Limb (tissue), 2 donors: ENCODE measurements at regions not wholly inside any gene's neighbourhood (a gene's known extent, or its start where the extent isn't known, plus 50 kb on each side); places are given as distances from the start of the nearest gene placed in this dataset.

Source experiments
- DNase-seq, 2 donors: peaks; one replicate each; pipeline ENCODE4 v3.0.0-alpha.2; 2016; ENCODE audit errors: extremely low spot score in 2 of 2

DNA sequence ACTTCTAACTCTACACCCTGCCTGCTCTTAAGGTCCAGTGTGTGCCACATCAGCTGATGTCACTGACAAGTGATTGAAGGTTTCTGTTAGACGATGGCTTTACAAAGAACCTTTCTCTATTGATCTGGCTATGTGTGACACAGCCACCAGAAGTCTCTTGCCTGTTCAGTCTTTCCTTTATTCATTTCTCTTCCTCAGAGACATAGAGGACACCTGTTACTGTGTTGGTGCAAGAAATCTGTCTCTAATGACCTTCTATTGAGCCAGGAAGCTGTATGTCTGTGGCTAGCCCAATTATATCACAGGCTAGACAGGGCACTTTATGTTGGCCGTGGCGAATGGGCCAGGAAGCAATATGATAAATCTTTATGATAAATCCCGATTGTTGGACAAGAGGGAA lies 173.3 kb upstream of the GAP43 start:
- no peak for DNase-seq

DNA sequence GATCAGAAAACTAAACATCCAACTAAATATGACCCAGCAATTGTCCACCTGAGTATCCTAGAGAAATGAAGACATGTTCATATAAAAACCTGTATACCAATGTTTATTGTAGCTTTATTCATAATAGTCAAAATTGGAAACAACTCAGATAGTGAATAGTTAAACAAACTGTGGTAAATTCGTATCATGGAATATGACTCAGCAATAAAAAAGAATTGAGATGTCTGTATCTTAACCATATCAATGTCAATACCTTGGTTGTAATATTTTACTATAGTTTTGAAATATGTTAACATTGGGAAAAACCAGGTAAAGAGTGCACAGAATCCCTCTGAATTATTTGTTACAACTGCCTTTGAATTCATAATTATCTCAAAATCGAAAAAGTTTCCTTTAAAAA lies 159.3 kb upstream of the GAP43 start:
- DNase-seq = no peak

DNA sequence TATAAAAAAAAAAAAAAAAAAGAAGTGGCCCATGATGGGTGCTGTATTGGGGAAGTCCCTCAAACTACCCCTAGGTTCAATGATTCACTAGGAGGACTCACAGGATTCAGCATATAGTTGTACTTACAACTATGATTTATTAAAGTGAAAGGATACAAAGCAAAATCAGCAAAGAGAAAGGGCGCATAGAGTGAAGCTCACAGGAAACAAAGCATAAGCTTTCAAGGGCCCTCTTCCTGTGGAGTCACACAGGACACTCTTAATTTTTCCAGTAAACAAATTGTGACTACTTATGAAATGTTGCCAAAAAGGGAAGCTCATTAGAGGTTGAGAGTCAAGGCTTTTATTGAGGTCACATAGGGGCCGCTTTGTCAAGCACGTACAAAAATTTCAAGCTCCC lies 153.7 kb upstream of the GAP43 start:
- no peak for DNase-seq

DNA sequence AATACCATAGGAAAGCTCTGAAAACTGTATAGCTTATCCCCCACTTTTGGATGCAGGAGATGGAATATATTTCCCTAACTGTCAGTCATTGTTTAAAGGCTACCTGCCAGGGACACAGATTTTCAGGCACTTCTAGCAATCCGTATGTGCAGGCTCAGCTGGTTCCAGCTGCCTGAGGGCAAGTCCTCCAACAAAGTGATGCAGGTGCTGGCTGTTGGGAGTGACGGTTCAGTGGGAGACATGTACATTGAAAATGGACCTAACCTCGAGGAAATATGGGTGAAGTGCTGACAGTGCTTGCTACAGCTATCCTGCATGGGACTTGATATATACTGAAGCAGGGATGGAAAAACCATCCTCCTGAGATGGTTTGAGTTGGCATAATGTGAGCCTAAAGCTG lies 153.1 kb upstream of the GAP43 start:
- DNase-seq = no peak

DNA sequence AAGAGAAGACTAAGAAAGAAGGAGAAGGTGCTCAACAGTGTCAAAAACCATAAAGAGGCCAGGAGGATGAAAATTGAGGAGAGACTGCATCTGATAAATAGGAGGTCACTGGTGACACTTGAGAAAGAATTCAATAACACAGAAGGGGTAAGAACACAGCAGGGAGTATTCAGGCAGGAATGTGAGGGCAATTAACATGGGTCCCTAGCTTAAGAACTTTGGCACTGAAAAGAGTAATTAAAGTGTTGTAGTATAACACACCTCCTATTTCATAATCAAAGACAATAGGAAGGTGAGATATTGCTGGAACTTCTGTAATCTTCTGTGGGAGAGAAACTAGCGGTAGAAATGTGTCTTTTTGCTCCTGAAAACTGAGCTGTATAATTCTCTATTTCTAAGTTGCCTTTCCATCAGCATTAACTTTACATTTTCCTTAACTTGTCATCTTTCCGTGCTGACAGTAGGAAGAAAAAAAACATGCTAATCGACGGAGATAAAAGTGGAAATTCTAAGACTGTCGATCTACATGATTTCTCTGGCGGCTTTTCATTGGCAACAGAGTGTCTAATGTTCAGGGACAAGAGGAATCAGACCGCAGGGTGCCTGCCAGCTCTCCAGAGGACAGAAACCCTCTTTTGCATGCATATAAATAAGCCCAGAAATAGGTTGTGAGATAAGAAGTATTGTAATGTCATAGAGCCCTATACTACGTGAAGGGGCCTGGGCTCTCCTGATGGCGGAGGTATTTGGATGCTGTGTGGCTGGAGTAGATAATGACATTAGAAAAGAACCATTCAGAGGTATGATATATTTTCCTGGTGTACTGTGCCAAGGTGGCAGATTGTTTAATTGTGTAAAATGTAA lies 147.9 kb upstream of the GAP43 start:
- no peak for DNase-seq

DNA sequence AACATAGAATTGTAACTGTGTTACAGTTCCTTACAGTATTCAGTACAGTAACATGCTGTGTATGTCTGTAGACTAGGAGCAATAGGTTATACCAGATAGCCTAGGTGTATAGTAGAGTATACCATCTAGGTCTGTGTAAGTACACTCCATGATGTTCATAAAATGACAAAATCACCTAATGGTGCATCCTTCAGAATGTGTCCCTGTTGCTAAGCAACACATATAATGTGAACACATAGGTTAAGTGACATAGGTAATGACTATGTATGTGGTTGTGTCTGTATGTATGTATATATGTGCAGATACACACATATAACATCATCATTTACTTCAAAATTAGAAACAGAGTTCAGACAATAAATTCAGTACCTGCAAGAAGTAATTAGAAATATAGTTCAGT lies 146.8 kb upstream of the GAP43 start:
- no peak for DNase-seq

DNA sequence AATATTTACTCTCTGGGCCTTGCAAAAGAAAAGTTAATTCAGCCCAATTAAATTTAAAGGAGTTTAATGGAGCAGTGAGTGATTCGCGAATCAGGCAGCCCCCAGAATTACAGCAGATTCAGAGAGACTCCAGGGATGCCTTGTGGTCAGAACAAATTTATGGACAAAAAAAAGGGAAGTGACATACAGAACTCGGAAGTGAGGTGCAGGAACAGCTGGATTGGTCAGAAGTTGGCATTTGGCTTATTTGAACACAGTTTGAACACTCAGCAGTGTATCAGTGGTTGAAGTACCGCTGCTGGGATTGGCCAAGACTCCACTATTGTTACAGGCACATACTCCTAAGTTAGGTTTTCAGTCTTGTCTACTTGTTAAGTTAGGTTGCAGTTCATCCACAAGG lies 145.0 kb upstream of the GAP43 start:
- no peak for DNase-seq

DNA sequence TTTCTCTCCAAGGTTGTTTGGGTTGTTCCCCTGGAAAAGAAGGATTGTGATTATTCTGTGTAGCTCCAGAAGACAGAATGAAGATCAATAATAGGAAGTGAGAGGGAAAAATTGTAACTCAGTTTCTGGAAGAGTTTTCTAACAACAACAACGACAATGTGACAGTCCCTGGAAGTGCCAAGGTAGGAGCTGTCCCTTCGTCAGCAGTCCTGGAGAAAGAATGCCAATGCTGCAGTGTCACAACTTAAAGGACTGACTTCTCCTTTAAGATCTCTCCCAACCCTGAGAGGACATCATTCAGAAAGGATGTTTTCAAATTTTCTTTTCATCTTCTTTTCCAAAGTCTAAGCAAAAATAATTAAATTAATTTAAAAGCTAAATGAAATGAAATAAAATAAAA lies 136.4 kb upstream of the GAP43 start:
- no peak for DNase-seq

DNA sequence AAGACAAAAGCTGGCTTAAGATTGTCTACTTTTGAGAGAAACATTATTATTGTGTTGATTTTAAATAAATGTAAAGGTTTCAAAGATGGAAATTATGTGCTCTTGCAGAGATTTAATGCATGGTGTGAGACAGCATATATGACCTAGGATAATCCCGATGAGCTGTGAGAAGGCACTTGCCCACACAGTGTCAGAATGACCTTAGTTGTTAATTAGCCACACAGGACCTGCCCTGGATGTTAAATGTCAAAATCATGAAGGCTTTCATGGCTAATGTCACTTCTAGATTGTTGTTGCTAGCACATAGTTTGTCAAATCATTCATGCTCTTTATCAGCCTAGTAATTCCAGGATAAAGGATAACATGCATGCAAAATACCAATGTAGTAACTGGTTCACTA lies 135.3 kb upstream of the GAP43 start:
- no peak for DNase-seq

DNA sequence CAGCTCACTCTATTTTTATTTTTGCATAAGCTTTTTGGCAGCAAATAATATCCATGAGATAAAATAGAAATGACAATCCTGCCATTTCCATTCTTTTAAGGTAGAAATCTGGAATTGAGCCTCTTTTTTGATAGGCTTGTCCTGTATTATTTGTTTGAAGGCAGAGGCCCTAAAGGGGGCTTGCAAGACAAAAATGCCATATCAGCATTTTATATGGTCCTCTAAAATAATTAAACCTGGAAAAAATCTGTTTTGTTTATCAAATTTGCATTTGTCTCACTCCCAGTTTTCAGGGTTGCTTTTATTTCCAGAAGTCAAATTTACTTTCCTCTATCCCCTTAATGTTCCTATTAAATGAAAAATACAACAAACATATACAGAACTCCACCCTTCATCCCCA lies 134.9 kb upstream of the GAP43 start:
- no peak for DNase-seq

DNA sequence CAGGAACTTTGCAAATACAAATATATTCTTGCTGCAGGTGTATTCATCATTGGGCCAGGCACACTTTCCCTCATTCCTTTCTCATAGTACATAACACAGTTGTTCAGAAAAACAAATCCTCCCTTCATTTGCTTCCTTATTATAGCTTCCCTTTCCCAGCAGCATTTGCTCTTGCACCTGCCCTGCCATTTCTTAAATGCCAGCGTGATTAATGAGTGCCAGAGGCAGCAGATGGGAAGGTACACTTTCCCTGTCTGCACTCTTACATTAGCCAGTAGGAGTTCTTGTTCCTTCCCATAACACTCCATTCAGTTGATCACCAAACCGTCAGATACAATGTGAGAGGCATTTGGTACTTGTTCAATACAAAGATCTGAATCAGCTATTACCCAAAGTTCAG lies 128.5 kb upstream of the GAP43 start:
- no peak for DNase-seq

DNA sequence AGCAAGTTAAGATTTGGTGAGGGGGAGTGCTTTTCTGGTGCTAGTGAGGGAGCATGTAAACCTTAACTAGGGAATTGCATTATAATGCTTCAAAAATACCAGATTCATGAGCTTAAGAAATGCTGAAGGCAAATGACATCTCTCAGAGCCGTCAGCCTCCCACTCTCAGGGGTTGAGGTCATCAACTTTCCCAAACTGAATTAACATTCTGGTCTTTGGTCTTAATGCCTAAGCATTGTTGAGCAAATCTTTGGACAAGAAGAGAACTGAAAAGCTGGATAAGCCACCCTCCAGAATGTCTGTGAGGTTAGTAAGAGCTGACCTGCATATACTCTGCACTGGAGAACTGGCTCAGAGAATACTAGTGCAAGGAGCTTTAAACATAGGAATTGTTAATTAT lies 124.9 kb upstream of the GAP43 start:
- DNase-seq = no peak

DNA sequence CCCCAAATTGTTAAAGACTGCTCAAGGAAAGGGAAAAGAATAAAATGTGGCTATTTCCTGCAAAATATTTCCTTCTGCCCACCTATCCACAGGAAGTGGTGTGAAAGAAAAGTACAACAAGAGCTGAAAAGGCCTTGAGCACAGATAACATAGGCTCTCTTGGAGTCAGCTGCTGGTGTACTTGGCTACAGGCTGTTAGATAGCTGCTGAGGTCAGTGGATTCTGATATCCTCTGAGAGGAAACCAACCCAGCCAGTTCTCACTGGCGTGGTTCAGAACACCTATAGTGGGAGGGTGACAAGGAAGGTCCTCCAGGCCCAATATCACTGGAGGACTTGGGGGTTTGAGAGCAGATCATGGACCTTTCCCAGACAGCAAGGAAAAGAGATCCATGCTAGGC lies 124.4 kb upstream of the GAP43 start:
- DNase-seq = no peak

DNA sequence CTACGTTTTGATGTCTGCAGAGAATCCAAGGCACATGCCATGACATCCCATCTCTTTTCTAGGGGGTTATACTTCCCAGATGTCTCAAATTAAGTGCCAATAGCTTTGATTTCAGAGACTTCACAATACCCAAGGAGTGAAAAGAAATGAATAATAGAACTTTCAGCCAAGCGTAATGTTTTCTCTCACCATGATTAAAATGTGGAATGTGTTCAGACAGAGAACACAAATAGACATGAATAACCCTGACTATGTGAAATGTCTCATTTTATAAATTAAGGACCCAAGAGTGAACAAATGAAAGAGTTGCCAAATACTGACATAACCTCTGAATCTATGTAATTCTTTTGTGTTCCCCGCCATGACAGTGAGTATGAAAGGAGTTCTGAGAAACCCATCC lies 123.6 kb upstream of the GAP43 start:
- DNase-seq = no peak

DNA sequence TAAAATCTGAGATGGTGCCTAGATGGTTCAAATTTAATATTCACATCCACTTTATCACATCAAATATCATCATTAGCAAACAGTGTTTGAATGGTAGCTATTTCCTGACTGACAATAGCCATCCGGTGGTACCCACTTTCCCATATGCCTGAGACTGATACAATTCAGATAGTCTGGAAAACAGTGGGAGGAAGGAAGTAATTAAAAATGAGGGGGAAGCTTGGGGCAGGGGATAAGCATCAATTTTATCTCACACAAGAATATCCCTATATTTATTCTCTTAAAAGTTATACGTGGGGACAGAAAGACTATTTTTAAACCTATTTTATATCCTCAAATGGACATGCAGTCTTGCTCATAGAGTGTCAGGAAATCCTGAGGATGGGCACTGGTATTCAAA lies 122.5 kb upstream of the GAP43 start:
- DNase-seq = no peak

DNA sequence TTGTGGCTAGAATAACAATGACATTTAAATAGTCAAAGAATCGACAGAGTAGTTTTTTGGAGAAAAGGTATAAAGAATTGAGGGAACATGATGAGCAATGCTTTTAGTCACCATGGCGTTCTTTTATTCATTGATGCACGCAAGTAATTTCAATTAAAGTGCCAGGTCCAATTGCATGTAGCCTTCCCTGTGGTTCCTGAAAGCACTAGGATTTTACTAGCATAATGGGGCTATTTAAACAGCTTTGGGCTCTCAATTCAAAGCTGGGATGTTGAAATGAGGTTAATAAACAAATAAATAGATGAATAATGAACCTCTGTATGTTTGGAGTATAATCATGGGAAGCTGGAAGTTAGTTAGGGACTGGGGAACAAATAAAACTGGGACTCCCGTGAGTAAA lies 121.2 kb upstream of the GAP43 start:
- DNase-seq = no peak

DNA sequence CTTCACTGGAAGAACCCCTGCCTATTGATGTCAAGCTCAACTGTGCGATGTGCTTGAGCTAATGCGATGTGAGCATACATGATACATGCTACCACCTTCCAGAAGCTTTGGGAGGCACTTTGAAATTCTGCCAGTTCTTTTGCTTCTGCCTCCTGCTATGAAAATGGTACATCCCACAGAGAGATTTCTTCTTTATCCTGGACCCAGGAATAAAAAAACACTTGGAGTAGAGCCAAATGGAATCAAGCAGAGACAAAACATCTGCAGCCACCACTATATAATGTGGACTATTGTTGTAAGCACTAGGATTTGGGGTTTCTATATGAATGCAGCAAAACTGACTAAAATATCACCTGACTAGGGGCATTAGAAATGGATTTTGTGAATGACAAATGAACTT lies 119.9 kb upstream of the GAP43 start:
- no peak for DNase-seq

DNA sequence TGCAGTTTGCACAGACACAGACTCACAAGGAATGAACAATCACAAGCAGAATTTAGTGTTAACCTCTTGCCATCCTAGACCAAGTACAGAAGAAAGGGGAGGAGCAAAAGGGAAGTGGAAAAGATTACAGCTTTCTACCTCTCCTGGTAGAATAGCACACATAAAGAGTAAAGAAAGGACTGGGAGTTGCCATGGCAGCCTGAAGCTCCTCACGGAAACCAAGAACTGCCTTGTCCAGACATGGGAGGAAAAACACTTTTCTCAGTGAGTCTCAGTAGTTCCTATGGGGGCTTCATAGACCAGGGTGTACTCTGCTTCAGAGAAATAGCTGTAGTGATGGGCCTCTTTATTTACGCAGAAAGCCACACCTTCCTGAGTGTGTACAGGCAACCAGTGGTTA lies 114.7 kb upstream of the GAP43 start:
- DNase-seq = no peak

DNA sequence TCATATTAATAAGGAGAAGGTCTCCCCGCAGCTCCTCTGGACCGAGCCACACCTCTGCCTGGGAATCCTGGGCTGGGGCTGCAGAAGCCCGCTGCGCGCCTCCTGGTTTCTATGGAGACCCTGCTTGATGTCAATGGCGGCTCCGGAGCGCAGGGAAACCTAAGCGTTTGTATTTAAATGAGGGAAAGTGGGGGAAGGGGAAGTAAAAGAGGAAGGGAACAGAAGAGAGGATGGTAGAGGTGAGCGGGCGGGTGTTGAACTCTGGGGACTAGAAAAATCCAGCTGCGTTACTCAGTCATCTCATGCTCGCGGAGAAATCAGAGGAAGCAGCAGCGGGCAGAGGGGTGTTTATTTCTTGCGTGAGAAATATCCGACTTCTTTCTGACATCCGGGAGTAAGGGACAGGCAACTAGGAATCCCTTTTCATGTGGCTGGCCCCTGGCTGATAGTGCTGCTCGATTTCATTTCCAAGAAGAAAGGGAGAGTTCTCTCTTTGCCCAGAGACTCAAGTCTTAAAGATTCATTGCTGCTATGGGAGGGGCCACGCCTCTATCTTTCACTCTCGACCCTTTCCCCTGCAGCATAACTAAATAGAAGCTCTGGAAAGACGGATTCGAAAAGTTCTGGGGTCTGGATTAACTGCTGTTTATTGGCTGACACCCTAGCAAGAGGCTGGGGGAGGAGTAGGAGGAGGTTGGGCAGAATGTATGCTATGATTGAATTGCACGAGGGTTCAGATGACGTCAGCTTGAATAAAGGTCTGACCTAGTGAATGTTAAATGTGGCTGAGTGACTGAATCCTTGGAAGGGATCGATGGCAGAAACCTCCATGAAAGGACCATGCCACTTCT lies 110.5 kb upstream of the GAP43 start:
- DNase-seq = peak; percentile 65 to 69

DNA sequence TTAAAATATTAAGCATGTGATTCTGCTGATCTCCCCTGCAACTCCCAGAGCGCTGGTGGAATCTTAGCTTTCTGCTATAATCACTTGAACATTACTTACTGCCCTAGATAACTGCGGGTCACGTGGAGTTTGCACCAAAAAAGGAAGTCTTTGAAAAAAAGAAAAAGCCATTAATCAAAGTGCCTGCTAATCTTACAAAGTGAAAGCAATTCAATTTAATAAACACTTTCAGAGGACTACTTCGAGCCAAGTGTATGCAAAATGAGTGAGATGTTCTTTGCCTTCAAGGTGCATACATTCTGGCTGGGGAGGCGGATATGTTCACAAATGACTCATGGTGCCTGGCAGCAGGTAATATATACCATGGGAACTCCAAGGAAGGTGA lies 109.9 kb upstream of the GAP43 start:
- DNase-seq = no peak

DNA sequence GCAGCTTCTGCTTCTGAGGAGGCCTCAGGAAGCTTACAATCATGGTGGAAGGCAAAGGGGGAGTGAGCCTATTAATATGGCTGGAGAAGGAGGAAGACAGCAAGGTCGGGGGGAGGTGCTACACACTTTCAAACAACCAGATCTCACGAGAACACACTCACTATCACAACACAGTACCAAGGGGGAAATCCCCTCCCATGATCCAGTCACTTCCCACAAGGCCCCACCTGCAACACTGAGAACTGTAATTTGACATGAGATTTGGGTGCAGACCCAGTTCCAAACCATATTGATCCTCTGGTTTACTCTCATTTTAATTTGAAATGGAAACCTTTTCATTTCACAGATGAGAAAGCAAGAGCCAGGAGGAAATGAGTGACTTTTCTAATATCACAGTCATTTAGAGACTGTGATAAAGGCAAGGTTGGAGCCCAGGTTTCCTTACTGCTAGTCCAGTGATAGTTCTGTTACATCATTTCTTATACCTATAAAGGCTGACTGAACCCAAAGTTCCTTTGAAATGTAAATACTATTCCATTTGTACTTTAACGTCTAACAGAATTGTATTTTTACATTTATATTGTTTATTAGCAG lies 105.8 kb upstream of the GAP43 start:
- DNase-seq = no peak

DNA sequence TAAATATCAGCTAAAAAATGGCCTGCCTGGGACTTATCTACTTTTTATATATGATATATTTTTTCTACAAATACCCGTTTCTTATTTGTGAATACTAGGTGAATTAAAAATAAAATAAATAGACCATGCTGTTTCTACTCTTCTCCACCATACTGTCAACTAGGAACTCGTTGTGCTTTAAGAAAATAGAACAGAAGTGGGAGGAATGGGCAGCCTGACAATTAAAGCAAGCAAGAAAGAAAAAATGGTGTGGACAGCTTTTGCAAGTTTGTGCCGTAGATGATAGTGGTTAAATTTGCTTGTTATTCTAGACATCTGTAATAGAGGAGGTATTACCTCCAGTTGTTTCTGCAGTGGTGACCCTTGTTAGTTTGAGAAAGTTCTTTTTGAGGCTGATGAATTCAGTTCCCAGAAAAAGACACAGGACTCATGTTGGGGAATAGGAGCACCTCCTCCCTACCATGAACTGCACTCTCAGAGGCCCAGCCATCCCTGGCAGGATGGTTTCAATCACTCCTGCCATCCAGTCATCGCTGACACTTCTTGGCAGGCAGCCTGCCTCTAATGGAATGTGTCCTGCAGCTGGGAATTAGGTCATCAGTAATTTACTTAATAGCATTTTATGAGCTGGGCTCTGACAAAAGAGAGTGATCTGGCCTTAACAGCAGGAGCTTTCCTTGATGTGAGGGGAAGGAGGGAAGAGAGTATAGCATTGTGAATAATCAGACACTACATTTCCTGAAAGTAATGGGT lies 105.0 kb upstream of the GAP43 start:
- peak; percentile 66 to 75 for DNase-seq
